ENCODE measurements at regions not wholly inside any gene's neighbourhood (a gene's known extent, or its start where the extent isn't known, plus 50 kb on each side); places are given as distances from the start of the nearest gene placed in this dataset.

DNA sequence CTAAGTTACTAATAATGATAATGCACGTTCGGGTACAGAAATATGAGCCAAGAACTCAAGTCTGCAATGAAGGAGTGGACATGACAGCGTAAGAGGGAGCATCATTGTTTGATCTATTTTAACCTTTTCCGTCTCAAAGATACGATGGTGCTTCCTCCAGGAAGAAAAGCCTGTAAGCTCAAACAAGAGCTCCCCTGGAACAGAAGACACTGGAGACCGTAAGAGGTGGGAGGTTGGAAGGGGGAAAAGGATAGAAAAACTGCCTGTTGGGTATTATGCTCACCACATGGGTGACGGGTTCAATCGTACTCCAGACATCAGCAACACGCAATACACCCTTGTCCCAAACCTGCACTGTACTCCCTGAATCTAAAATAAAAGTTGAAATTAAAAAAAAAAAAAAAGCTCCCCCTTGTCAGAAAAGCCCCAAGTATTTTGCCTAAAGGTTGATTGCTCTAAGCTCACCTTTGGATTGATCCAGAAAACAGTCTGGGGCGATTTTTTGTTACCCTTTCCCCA, 180.5 kb downstream of the TRIM27 start:
- intact Hi-C loops (cut with micrococcal nuclease) = no loop called here
- Histone ChIP-seq H3K27me3 (replicated peaks in 1 of 4; ENCODE audit: control extremely low read depth in 1 of 4, control insufficient read depth in 3 of 4, insufficient read depth in 4 of 4, low read length in 3 of 4) (peaks cover 0 to 53% (median 27%) of the 10 kb centered on the region in 4 experiments), H3K9me3 (ENCODE audit: control extremely low read depth in 1 of 3, control insufficient read depth in 2 of 3, insufficient read depth in 1 of 3, low read length in 2 of 3) (peaks cover 4 to 30% (median 5%) of the 10 kb centered on the region in 3 donors), H3K36me3 (replicated peaks in 1 of 2; ENCODE audit: control extremely low read depth in 1 of 2, control insufficient read depth in 1 of 2, extremely low read depth in 1 of 2, insufficient read depth in 2 of 2, low read length in 1 of 2) (no peaks in the 10 kb centered on the region), H3K4me2 (replicated peaks; ENCODE audit: low read depth, low read length, poor library complexity, severe bottlenecking) (no peak overlapping the region), H3K4me3 (ENCODE audit: control extremely low read depth in 1 of 5, extremely low read depth in 1 of 5, insufficient read depth in 1 of 5, low read depth in 2 of 5, low read length in 4 of 5) (no peak overlapping the region), H3K79me2 (ENCODE audit: control insufficient read depth, insufficient read depth, low read length) (no peaks in the 10 kb centered on the region), H4K20me1 (ENCODE audit: control insufficient read depth, insufficient read depth, low read length, poor library complexity, severe bottlenecking) (no peaks in the 10 kb centered on the region), H3K9ac (ENCODE audit: low read length) (no peak overlapping the region), H3K27ac (ENCODE audit: low read length in 2 of 2) (no peak overlapping the region), H2AFZ (ENCODE audit: insufficient read depth, low read depth, low read length, poor library complexity, severe bottlenecking) (no peak overlapping the region), H3K4me1 (ENCODE audit: control insufficient read depth in 2 of 2, insufficient read depth in 2 of 2, low read length in 2 of 2) (no peaks in the 10 kb centered on the region)
- Mint-ChIP-seq H3K4me1 (no peaks in the 10 kb centered on the region), H3K9me3 (ENCODE audit: insufficient read depth) (peaks cover 5% of the 10 kb centered on the region), H3K4me3 (no peak overlapping the region), H3K27ac (no peak overlapping the region), H3K27me3 (peaks cover 57% of the 10 kb centered on the region)
- WGBS (ENCODE audit: insufficient coverage) = 29% methylated on average over 2 of the region's 10 CpGs
- CTCF ChIA-PET = no interaction called here
- TF ChIP-seq, protein P1, sequence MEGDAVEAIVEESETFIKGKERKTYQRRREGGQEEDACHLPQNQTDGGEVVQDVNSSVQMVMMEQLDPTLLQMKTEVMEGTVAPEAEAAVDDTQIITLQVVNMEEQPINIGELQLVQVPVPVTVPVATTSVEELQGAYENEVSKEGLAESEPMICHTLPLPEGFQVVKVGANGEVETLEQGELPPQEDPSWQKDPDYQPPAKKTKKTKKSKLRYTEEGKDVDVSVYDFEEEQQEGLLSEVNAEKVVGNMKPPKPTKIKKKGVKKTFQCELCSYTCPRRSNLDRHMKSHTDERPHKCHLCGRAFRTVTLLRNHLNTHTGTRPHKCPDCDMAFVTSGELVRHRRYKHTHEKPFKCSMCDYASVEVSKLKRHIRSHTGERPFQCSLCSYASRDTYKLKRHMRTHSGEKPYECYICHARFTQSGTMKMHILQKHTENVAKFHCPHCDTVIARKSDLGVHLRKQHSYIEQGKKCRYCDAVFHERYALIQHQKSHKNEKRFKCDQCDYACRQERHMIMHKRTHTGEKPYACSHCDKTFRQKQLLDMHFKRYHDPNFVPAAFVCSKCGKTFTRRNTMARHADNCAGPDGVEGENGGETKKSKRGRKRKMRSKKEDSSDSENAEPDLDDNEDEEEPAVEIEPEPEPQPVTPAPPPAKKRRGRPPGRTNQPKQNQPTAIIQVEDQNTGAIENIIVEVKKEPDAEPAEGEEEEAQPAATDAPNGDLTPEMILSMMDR (IDR thresholded peaks at IDR 0.05) = no peak
- TF ChIP-seq EZH2 (IDR thresholded peaks at IDR 0.05; ENCODE audit: borderline replicate concordance, insufficient read depth, low read depth, low read length, poor library complexity, severe bottlenecking) = no peak
- POLR2A ChIA-PET = no interaction called here
- DNase-seq = no peak
- ATAC-seq (ENCODE audit: low read depth) = no peak

- ChIA-PET CTCF (no interaction called here), POLR2A (no interaction called here)
- no peak overlapping the region for H3K4me3 ChIP-seq (ENCODE audit: control extremely low read depth in 1 of 5, extremely low read depth in 1 of 5, insufficient read depth in 1 of 5, low read depth in 2 of 5, low read length in 4 of 5)
- no peaks in the 10 kb centered on the region for H3K4me1 ChIP-seq (ENCODE audit: control insufficient read depth in 2 of 2, insufficient read depth in 2 of 2, low read length in 2 of 2)
- DNase-seq = no peak
- intact Hi-C loops (cut with micrococcal nuclease) = no loop called here
- no peak for ATAC-seq (ENCODE audit: low read depth)
- H3K4me2 ChIP-seq (replicated peaks; ENCODE audit: low read depth, low read length, poor library complexity, severe bottlenecking) = no peak overlapping the region
- no peak overlapping the region for H3K9ac ChIP-seq (ENCODE audit: low read length)
- H3K27me3 Mint-ChIP-seq = peaks cover 58% of the 10 kb centered on the region
- no peaks in the 10 kb centered on the region for H3K36me3 ChIP-seq (replicated peaks in 1 of 2; ENCODE audit: control extremely low read depth in 1 of 2, control insufficient read depth in 1 of 2, extremely low read depth in 1 of 2, insufficient read depth in 2 of 2, low read length in 1 of 2)
- peaks cover 0 to 31% (median 15%) of the 10 kb centered on the region in 4 experiments for H3K27me3 ChIP-seq (replicated peaks in 1 of 4; ENCODE audit: control extremely low read depth in 1 of 4, control insufficient read depth in 3 of 4, insufficient read depth in 4 of 4, low read length in 3 of 4)
- H3K4me1 Mint-ChIP-seq = no peaks in the 10 kb centered on the region
- TF ChIP-seq, protein P1 (IDR thresholded peaks at IDR 0.05) = no peak
- TF ChIP-seq EZH2 (IDR thresholded peaks at IDR 0.05; ENCODE audit: borderline replicate concordance, insufficient read depth, low read depth, low read length, poor library complexity, severe bottlenecking) = no peak
- no peak overlapping the region for H3K27ac ChIP-seq (ENCODE audit: low read length in 2 of 2)
- no peak overlapping the region for H2AFZ ChIP-seq (ENCODE audit: insufficient read depth, low read depth, low read length, poor library complexity, severe bottlenecking)
- H4K20me1 ChIP-seq (ENCODE audit: control insufficient read depth, insufficient read depth, low read length, poor library complexity, severe bottlenecking) = no peaks in the 10 kb centered on the region
- H3K9me3 Mint-ChIP-seq (ENCODE audit: insufficient read depth) = peaks cover 4% of the 10 kb centered on the region
- H3K9me3 ChIP-seq (ENCODE audit: control extremely low read depth in 1 of 3, control insufficient read depth in 2 of 3, insufficient read depth in 1 of 3, low read length in 2 of 3) = peaks cover 1 to 27% (median 8%) of the 10 kb centered on the region in 3 donors
- no peak overlapping the region for H3K27ac Mint-ChIP-seq
- H3K79me2 ChIP-seq (ENCODE audit: control insufficient read depth, insufficient read depth, low read length) = no peaks in the 10 kb centered on the region
- H3K4me3 Mint-ChIP-seq = no peak overlapping the region
- WGBS (ENCODE audit: insufficient coverage) = 55% methylated on average over 7 of the region's 13 CpGs
These were observed 176.6 kb downstream of the TRIM27 start for GRCh38 chr6:28747083-28747630.

Data from B cell (primary cell).